Body of pancreas (tissue), 4 donors: ENCODE measurements at regions not wholly inside any gene's neighbourhood (a gene's known extent, or its start where the extent isn't known, plus 50 kb on each side); places are given as distances from the start of the nearest gene placed in this dataset.

ENCODE experiments used
- ATAC-seq: fragments of 150-250 bp; one replicate; pipeline ENCODE4 v1.9.1; 2016
- DNase-seq, 4 donors: peaks; one replicate each; pipeline ENCODE4 v3.0.0-alpha.2; 2019
- H3K27ac ChIP-seq, 4 donors: fragments of 200-600 bp; sonication (generic); 1 replicate in 3 of 4; 2 replicates in 1 of 4; pipeline versions ENCODE4 v1.5.1 to v1.6.1; 2016 to 2019; ENCODE audit warnings: mild to moderate bottlenecking in 1 of 4, mixed read lengths in 1 of 4, moderate library complexity in 1 of 4
- H3K27me3 ChIP-seq, 2 donors: fragments of 200-600 bp; sonication (generic); one replicate each; pipeline ENCODE4 v1.6.0; 2016; ENCODE audit warnings: mild to moderate bottlenecking in 1 of 2
- H3K36me3 ChIP-seq, 2 donors: fragments of 200-600 bp; sonication (generic); replicated peaks in 1 of 2; 2 replicates each; pipeline ENCODE4 v1.5.1; 2016; ENCODE audit warnings: low read depth in 2 of 2; ENCODE audit not compliant: insufficient read depth in 1 of 2
- H3K4me1 ChIP-seq: fragments of 200-600 bp; sonication (generic); one replicate; pipeline ENCODE4 v1.6.0; 2016
- H3K4me3 ChIP-seq, 2 donors: fragments of 200-600 bp; sonication (generic); 1 replicate in 1 of 2; 2 replicates in 1 of 2; pipeline ENCODE4 v1.5.1; 2016 to 2019
- H3K9me3 ChIP-seq, 3 donors: fragments of 200-600 bp; sonication (generic); 1 replicate in 2 of 3; 2 replicates in 1 of 3; pipeline ENCODE4 v1.5.1; 2016
- POLR2A ChIP-seq, 3 donors: fragments of 450-650 bp; IDR thresholded peaks; one replicate each; pipeline ENCODE4 v1.6.1; 2016; ENCODE audit warnings: antibody characterized with exemption in 3 of 3, mild to moderate bottlenecking in 2 of 3
- WGBS, 2 donors: methylation state at CpG; one replicate each; pipeline ENCODE4 v1.1.5; 2017; 5-methylcytosine and 5-hydroxymethylcytosine counted together
- intact Hi-C: fragments of 100-400 bp; cut with DNase I; formaldehyde crosslinking; loops from one replicate; pipeline ENCODE4 v1.15.1; 2023
- TF ChIP-seq, protein P1 (sequence below), 7 experiments: fragments of 450-650 bp in 4 of 7; fragments of 200-600 bp in 3 of 7; sonication (generic) in 3 of 7; IDR thresholded peaks; one replicate each; pipeline ENCODE4 v1.5.1; 2016 to 2019; ENCODE audit warnings: antibody characterized with exemption in 7 of 7

DNA sequence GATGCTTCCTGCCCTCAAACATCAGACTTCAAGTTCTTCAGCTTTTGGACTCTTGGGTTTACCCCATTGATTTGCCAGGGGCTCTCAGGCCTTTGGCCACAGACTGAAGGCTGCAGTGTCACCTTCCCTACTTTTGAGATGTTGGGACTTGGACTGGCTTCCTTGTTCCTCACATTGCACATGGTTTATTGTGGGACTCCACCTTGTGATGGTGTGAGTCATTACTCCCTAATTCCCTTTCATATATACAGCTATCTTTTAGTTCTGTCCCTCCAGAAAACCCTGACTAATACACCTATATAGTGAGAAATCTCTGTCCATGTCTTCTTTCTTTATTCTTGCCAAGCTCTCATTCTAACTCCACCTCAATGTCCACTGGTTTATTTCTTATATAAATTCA is 736.9 kb upstream of the HS3ST1 start:
- Histone ChIP-seq H3K27me3 (no peaks in the 10 kb centered on the region), H3K9me3 (peaks cover 0 to 7% (median 0%) of the 10 kb centered on the region in 3 donors), H3K36me3 (no peaks in the 10 kb centered on the region), H3K4me1 (no peaks in the 10 kb centered on the region), H3K27ac (no peak overlapping the region), H3K4me3 (no peak overlapping the region)
- ATAC-seq (no peak), DNase-seq (no peak)
- TF ChIP-seq POLR2A (IDR thresholded peaks at IDR 0.05), result no peak
- TF ChIP-seq, protein P1, sequence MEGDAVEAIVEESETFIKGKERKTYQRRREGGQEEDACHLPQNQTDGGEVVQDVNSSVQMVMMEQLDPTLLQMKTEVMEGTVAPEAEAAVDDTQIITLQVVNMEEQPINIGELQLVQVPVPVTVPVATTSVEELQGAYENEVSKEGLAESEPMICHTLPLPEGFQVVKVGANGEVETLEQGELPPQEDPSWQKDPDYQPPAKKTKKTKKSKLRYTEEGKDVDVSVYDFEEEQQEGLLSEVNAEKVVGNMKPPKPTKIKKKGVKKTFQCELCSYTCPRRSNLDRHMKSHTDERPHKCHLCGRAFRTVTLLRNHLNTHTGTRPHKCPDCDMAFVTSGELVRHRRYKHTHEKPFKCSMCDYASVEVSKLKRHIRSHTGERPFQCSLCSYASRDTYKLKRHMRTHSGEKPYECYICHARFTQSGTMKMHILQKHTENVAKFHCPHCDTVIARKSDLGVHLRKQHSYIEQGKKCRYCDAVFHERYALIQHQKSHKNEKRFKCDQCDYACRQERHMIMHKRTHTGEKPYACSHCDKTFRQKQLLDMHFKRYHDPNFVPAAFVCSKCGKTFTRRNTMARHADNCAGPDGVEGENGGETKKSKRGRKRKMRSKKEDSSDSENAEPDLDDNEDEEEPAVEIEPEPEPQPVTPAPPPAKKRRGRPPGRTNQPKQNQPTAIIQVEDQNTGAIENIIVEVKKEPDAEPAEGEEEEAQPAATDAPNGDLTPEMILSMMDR (IDR thresholded peaks at IDR 0.05), result no peak
- intact Hi-C loops, result no loop called here

DNA sequence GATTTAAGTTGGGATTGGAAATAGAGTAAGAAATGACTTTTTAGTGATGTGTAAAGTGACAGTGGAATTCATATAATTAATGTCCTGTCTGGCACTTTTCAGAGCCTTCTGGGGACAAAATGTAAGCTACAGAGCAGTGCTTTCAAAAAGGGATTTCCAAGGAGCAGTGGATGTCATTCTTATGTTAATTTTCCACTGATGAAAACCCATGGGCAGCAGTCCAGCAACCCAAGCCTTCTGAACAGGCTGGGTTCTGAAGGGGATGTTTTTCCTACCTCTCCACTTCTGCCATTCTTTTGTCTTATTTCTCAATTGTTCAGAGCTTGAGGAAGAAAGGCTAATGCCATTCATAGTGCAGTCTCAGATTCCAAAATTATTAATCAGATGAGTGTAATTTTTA is 717.6 kb upstream of the HS3ST1 start:
- Histone ChIP-seq H3K9me3 (no peaks in the 10 kb centered on the region), H3K27me3 (no peaks in the 10 kb centered on the region), H3K4me1 (no peaks in the 10 kb centered on the region), H3K27ac (no peak overlapping the region), H3K4me3 (no peak overlapping the region), H3K36me3 (no peaks in the 10 kb centered on the region)
- ATAC-seq, result no peak
- TF ChIP-seq, protein P1 (IDR thresholded peaks at IDR 0.05), result no peak
- TF ChIP-seq POLR2A (IDR thresholded peaks at IDR 0.05), result no peak
- intact Hi-C loops, result no loop called here
- DNase-seq, result no peak

DNA sequence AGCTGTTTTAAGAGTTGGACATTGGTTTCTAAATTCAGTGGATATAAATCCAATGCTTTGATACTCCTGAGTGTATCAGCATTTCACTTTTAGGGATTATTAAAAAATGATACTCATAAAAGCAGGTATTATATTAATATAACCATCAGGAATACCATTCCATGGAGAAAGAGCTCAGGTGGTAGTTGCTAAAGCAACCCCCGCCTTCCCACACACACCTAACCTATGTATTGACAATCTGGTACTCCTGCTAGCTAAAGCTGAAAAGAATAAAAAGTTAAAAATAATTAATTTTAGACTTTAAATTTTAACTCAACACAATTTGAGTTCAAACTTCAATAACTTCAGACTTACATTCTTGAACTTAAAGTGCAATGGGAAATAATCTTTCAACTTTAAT is 717.1 kb upstream of the HS3ST1 start:
- intact Hi-C loops, result no loop called here
- Histone ChIP-seq H3K36me3 (no peaks in the 10 kb centered on the region), H3K9me3 (no peaks in the 10 kb centered on the region), H3K4me3 (no peak overlapping the region), H3K27me3 (no peaks in the 10 kb centered on the region), H3K27ac (no peak overlapping the region), H3K4me1 (no peaks in the 10 kb centered on the region)
- 66 to 74% methylated on average over 1 of the region's 1 CpG for WGBS, 2 donors
- DNase-seq (no peak), ATAC-seq (no peak)
- no peak for TF ChIP-seq POLR2A (IDR thresholded peaks at IDR 0.05)
- TF ChIP-seq, protein P1 (IDR thresholded peaks at IDR 0.05), result no peak

DNA sequence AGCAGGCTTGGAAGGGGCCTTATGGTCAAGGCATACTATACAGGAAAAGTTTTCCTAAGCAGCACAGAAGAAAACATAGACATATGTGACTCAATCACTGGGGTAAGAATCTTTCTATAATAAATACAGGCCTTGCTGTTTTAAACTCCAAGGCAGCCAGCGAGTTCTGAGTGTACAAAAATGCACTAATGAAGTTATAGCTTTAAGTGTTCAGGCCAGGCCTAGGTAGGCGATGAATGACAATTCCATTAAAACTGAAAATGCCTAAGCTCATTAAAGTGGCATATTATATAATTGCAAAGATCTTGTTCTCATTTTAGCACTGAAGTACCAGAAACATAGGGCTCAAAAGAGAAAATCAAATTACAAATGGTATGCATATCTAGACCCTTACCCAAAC is 716.4 kb upstream of the HS3ST1 start:
- ATAC-seq (no peak), DNase-seq (no peak)
- H3K27me3 ChIP-seq, result no peaks in the 10 kb centered on the region
- WGBS, 2 donors, result 37 to 49% methylated on average over 2 of the region's 2 CpGs
- no peaks in the 10 kb centered on the region for H3K4me1 ChIP-seq
- H3K36me3 ChIP-seq, result no peaks in the 10 kb centered on the region
- H3K27ac ChIP-seq, result no peak overlapping the region
- no peak overlapping the region for H3K4me3 ChIP-seq
- TF ChIP-seq, protein P1 (IDR thresholded peaks at IDR 0.05), result no peak
- TF ChIP-seq POLR2A (IDR thresholded peaks at IDR 0.05), result no peak
- intact Hi-C loops, result no loop called here
- H3K9me3 ChIP-seq, result no peaks in the 10 kb centered on the region

DNA sequence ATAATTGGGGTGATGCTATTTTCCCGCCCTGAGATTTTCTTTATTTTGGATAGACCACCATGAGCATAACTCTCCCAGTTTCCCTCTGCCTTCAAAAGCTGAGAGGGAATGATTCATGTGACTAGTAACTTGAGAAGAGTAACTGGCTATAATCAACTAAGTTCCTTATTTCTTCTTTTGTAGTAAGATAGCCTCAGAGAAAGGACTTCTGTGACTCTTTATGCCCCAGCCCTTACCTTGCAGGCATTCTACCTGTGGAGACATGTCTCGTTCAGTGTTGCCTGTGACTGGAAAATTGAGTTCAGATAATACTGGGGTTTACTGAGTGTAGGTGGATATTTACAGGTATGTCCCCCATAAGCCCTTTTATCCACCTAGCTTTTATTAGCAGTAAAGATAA is 715.4 kb upstream of the HS3ST1 start:
- WGBS, 2 donors, result 55 to 58% methylated on average over 2 of the region's 2 CpGs
- H3K9me3 ChIP-seq, result no peaks in the 10 kb centered on the region

More for the DNA sequence above, 715.4 kb upstream of the HS3ST1 start:
- Histone ChIP-seq H3K27me3 (no peaks in the 10 kb centered on the region), H3K4me3 (no peak overlapping the region), H3K36me3 (no peaks in the 10 kb centered on the region), H3K27ac (no peak overlapping the region), H3K4me1 (no peaks in the 10 kb centered on the region)
- intact Hi-C loops, result no loop called here
- ATAC-seq (no peak), DNase-seq (no peak)
- TF ChIP-seq, protein P1 (IDR thresholded peaks at IDR 0.05), result no peak
- TF ChIP-seq POLR2A (IDR thresholded peaks at IDR 0.05), result no peak
